Adrenal gland (tissue), 9 donors: ENCODE measurements at regions not wholly inside any gene's neighbourhood (a gene's known extent, or its start where the extent isn't known, plus 50 kb on each side); places are given as distances from the start of the nearest gene placed in this dataset.

Source experiments
- DNase-seq, 7 donors: peaks; one replicate each; pipeline ENCODE4 v3.0.0-alpha.2; 2019 to 2020
- H3K27ac ChIP-seq, 5 donors: fragments of 200-600 bp; sonication (generic) in 4 of 5; 1 replicate in 3 of 5; 2 replicates in 2 of 5; pipeline versions ENCODE4 v1.5.1 to v1.8.0; 2016 to 2020; ENCODE audit warnings: mild to moderate bottlenecking in 1 of 5
- H3K27me3 ChIP-seq: fragments of 200-600 bp; 2 replicates; pipeline ENCODE4 v1.8.0; 2021
- H3K36me3 ChIP-seq, 2 donors: fragments of 200-600 bp; replicated peaks in 1 of 2; 1 replicate in 1 of 2; 2 replicates in 1 of 2; pipeline versions ENCODE4 v1.5.1 to v1.8.0; 2018 to 2022
- H3K4me1 ChIP-seq, 2 donors: fragments of 200-600 bp; replicated peaks in 1 of 2; 1 replicate in 1 of 2; 2 replicates in 1 of 2; pipeline versions ENCODE4 v1.5.1 to v1.8.0; 2018 to 2021
- H3K4me3 ChIP-seq, 4 donors: fragments of 200-600 bp; sonication (generic) in 3 of 4; one replicate each; pipeline ENCODE4 v1.5.1; 2016 to 2018
- H3K9me3 ChIP-seq, 3 donors: fragments of 200-600 bp; sonication (generic) in 1 of 3; replicated peaks in 1 of 3; 1 replicate in 2 of 3; 2 replicates in 1 of 3; pipeline versions ENCODE4 v1.5.1 to v1.8.0; 2016 to 2021
- POLR2A ChIP-seq, 2 donors: fragments of 450-650 bp; IDR thresholded peaks; one replicate each; pipeline ENCODE4 v1.6.1; 2017; ENCODE audit warnings: antibody characterized with exemption in 2 of 2, mild to moderate bottlenecking in 2 of 2, moderate library complexity in 1 of 2
- WGBS, 4 donors: extraction: QIAGEN DNeasy Blood & Tissue Kit in 2 of 4; methylation state at CpG; one replicate each; pipeline versions ENCODE4 v1.1.5 to v1.1.7; 2013 to 2017; 5-methylcytosine and 5-hydroxymethylcytosine counted together
- intact Hi-C, 2 donors: fragments of 100-400 bp; cut with DNase I; formaldehyde crosslinking; loops; one replicate each; pipeline versions ENCODE4 v1.14.1 to v1.15.0; 2022 to 2023
- TF ChIP-seq, protein P1 (sequence below), 6 experiments: fragments of 450-650 bp in 4 of 6; fragments of 200-600 bp in 2 of 6; sonication (generic) in 1 of 6; IDR thresholded peaks; 1 replicate in 5 of 6; 2 replicates in 1 of 6; pipeline versions ENCODE4 v1.5.1 to v1.8.0; 2016 to 2021; ENCODE audit warnings: antibody characterized with exemption in 6 of 6, mild to moderate bottlenecking in 2 of 6, moderate library complexity in 1 of 6
- donor health status: healthy with polysubstance abuse.
- donor health status: Bipolar disorder and iron deficiency.
- donor health status: DM: yes; HTN: yes; CAD: no.
- donor health status: DM: no; HTN: no; CAD: no.
- donor health status: DM: no; HTN: no; CAD: no.

DNA sequence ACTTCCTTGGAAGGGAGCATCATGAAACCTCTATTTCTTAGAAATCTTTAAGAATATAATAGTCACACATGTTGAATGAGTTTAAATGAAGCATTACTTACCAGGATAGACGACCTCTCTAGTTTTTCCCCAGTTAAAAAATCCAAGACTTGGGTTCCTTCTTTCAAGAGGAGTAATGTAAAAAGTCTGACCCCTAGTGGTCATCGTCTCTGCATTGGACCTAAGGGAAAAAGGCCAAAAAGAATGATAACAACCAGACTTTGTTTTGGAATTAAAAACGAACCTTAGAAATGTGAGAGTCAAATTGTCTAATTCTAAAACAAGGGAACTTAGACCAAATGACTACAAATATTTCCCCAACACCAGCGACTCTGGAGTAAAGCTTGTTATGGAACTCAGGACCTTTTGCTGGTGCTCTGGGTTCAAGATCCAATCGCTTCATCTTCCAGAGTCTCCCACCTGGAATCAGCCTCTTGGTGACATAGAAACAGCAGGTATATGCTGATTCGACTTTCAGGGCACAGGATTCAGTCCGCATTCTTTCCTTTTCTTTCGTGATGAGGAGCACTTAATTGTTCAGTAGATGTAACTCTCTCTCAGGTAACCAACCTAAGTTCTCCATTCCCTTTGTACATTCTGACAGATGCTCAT is 214.8 kb upstream of the TPRG1 start:
- TF ChIP-seq, protein P1, sequence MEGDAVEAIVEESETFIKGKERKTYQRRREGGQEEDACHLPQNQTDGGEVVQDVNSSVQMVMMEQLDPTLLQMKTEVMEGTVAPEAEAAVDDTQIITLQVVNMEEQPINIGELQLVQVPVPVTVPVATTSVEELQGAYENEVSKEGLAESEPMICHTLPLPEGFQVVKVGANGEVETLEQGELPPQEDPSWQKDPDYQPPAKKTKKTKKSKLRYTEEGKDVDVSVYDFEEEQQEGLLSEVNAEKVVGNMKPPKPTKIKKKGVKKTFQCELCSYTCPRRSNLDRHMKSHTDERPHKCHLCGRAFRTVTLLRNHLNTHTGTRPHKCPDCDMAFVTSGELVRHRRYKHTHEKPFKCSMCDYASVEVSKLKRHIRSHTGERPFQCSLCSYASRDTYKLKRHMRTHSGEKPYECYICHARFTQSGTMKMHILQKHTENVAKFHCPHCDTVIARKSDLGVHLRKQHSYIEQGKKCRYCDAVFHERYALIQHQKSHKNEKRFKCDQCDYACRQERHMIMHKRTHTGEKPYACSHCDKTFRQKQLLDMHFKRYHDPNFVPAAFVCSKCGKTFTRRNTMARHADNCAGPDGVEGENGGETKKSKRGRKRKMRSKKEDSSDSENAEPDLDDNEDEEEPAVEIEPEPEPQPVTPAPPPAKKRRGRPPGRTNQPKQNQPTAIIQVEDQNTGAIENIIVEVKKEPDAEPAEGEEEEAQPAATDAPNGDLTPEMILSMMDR (IDR thresholded peaks at IDR 0.05), result peak; percentile 58 to 83 (median 67)
- no peak for TF ChIP-seq POLR2A (IDR thresholded peaks at IDR 0.05)
- no peaks in the 10 kb centered on the region for H3K27me3 ChIP-seq
- no peaks in the 10 kb centered on the region for H3K36me3 ChIP-seq
- WGBS, 4 donors, result 33 to 40% (median 36%) methylated on average over 8 of the region's 8 CpGs
- DNase-seq, result peak in 1 of 7 donors; percentile 31
- H3K4me1 ChIP-seq, result no peaks in the 10 kb centered on the region
- intact Hi-C loops, result loop anchor here in 1 of 2 donors (5.0 kb wide), 1 partner anchor 1215 kb away; no protein-coding TSS in a partner anchor
- peak overlapping the region in 1 of 5 donors; percentile 15 for H3K27ac ChIP-seq
- no peak overlapping the region for H3K4me3 ChIP-seq
- no peaks in the 10 kb centered on the region for H3K9me3 ChIP-seq

DNA sequence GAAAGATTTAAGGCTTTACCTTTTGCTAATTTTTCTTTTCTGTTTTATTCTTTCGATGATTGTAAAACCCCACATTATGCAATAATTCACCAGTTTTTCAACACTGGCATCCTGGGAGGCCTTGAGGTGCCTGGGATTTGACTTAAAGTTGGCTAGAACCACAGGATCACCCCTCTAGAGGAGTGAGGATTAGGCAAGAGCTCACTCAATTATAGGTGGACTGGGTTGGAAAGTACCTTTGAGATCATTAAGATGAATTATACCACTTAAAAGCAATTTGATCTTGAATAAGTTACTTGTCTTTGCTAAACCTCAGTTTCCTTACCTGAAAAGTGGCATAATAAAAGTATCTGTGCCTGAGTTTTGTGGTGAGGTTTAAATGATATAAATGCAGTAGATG is 212.8 kb upstream of the TPRG1 start:
- WGBS, 4 donors, result 41 to 63% (median 57%) methylated on average over 1 of the region's 1 CpG
- Histone ChIP-seq H3K4me1 (no peaks in the 10 kb centered on the region), H3K9me3 (no peaks in the 10 kb centered on the region), H3K27ac (no peak overlapping the region), H3K4me3 (no peak overlapping the region), H3K27me3 (no peaks in the 10 kb centered on the region), H3K36me3 (no peaks in the 10 kb centered on the region)
- DNase-seq, result peak in 1 of 7 donors; percentile 39
- TF ChIP-seq, protein P1 (IDR thresholded peaks at IDR 0.05), result no peak
- TF ChIP-seq POLR2A (IDR thresholded peaks at IDR 0.05), result no peak
- intact Hi-C loops, result loop anchor here in 1 of 2 donors (5.0 kb wide), 1 partner anchor 1217 kb away; no protein-coding TSS in a partner anchor

GRCh38 chr3:188962253-188963247 is 209.2 kb upstream of the TPRG1 start:
- no peaks in the 10 kb centered on the region for H3K4me1 ChIP-seq
- DNase-seq, result no peak
- H3K36me3 ChIP-seq, result no peaks in the 10 kb centered on the region
- WGBS, 4 donors, result 83 to 89% (median 84%) methylated on average over 13 of the region's 13 CpGs
- no peaks in the 10 kb centered on the region for H3K27me3 ChIP-seq
- no peak for TF ChIP-seq POLR2A (IDR thresholded peaks at IDR 0.05)
- TF ChIP-seq, protein P1 (IDR thresholded peaks at IDR 0.05), result no peak
- intact Hi-C loops, result loop anchor here (5.0 kb wide), 1 partner anchor 185 kb away; no protein-coding TSS in a partner anchor
- H3K9me3 ChIP-seq, result no peaks in the 10 kb centered on the region
- no peak overlapping the region for H3K27ac ChIP-seq
- H3K4me3 ChIP-seq, result no peak overlapping the region

DNA sequence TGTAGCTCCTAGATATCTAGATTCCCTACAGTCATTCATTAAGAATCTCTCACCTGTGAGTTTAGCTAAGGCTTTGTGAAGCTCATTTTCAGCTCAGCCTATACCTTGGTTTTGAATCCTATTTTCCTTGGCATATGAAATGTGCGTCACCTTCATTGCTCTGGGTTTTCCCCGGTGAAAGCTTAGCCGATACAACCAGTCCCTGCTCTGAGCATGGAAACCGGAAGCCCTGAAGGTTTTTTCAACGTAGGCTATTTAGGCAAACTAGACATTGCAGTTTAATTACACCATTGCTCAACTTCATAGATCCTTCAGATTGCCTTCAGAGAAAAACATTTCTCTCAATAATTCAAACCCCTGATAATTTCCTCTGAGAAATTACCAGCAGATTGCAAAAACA is 206.8 kb upstream of the TPRG1 start:
- Histone ChIP-seq H3K36me3 (no peaks in the 10 kb centered on the region), H3K9me3 (no peaks in the 10 kb centered on the region), H3K27ac (no peak overlapping the region), H3K27me3 (no peaks in the 10 kb centered on the region), H3K4me1 (no peaks in the 10 kb centered on the region), H3K4me3 (no peak overlapping the region)
- no peak for TF ChIP-seq POLR2A (IDR thresholded peaks at IDR 0.05)
- TF ChIP-seq, protein P1 (IDR thresholded peaks at IDR 0.05), result no peak
- intact Hi-C loops, result loop anchor here (5.0 kb wide), 1 partner anchor 182 kb away; no protein-coding TSS in a partner anchor
- DNase-seq, result no peak
- WGBS, 4 donors, result 92 to 94% (median 93%) methylated on average over 5 of the region's 5 CpGs
